ENCODE measurements at regions not wholly inside any gene's neighbourhood (a gene's known extent, or its start where the extent isn't known, plus 50 kb on each side); places are given as distances from the start of the nearest gene placed in this dataset.
"Not testable (repeated sequence)": the region's sequence is repeated elsewhere in the genome, so short reads cannot be mapped to it uniquely, and the experiment has no call there.

DNA sequence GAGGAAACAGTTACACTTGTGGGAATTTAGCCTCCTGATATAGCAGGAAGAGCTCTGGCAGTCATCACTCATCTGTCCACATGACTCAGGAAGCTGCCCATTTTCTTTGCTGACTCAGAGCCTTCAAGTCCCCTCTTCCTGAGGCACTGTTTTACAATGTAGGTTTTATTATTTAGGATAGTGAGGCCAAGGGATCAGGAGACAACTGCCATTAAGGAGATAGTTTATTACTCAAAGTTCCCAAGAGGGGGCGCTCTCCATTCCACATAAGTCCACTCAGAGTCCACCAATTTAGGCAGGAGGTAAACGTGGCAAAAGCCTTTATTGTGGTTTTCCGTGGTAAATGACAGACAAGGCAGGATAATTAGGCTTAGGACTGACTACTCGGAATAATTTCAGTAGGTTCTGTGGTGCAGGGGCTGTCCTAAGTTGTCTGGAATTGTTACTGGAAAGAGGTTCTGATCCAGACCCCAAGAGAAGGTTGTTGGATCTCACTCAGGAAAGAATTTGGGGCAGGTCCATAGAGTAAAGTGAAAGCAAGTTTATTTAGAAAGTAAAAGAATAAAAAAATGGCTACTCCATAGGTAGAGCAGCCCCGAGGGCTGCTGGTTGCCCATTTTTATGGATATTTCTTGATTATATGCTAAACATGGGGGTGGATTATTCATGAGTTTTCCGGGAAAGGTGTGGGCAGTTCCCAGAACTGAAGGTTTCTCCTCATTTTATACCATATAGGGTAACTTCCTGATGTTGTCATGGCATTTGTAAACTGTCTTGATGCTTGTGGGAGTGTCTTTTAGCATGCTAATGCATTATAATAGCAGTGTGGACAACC is 96.0 kb upstream of the RAB40AL start:
- H3K27me3 ChIP-seq (ENCODE audit: control insufficient read depth in 3 of 3, insufficient read depth in 3 of 3, low read length in 3 of 3) = no peaks in the 10 kb centered on the region
- H3K36me3 ChIP-seq (ENCODE audit: control insufficient read depth in 3 of 3, insufficient read depth in 2 of 3, low read depth in 1 of 3, low read length in 3 of 3) = peaks cover 0 to 4% (median 2%) of the 10 kb centered on the region in 3 donors
- no peaks in the 10 kb centered on the region for H3K9me3 ChIP-seq (ENCODE audit: control insufficient read depth in 2 of 2, insufficient read depth in 1 of 2, low read depth in 1 of 2, low read length in 1 of 2)
- no peak overlapping the region for H3K4me3 ChIP-seq (ENCODE audit: low read depth in 1 of 3, low read length in 3 of 3)
- 67 to 85% (median 83%) methylated on average over 6 of the region's 6 CpGs for WGBS, 3 donors
- H3K27ac ChIP-seq (ENCODE audit: low read depth in 1 of 3, low read length in 2 of 3) = no peak overlapping the region
- DNase-seq (no peak), FAIRE-seq (no peak)
- no peaks in the 10 kb centered on the region for H3K4me1 ChIP-seq (ENCODE audit: control insufficient read depth in 3 of 3, insufficient read depth in 2 of 3, low read depth in 1 of 3, low read length in 2 of 3)

DNA sequence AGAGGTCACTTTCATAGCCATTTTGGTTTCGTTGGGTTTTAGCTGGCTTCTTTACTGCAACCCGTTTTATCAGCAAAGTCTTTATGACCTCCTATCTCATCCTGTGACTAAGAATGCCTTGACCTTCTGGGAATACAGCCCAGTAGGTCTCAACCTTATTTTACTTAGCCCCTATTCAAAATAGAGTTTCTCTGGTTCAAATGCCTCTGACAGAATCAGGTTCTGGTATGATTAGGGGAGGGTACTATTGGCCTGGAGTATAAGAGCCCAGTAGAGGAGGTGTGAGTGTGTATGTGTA is 95.4 kb upstream of the RAB40AL start:
- H3K4me1 ChIP-seq (ENCODE audit: control insufficient read depth in 3 of 3, insufficient read depth in 2 of 3, low read depth in 1 of 3, low read length in 2 of 3) = no peaks in the 10 kb centered on the region
- H3K27ac ChIP-seq (ENCODE audit: low read depth in 1 of 3, low read length in 2 of 3) = no peak overlapping the region
- 24 to 72% (median 30%) methylated on average over 2 of the region's 2 CpGs for WGBS, 3 donors
- DNase-seq (no peak), FAIRE-seq (no peak)
- no peaks in the 10 kb centered on the region for H3K9me3 ChIP-seq (ENCODE audit: control insufficient read depth in 2 of 2, insufficient read depth in 1 of 2, low read depth in 1 of 2, low read length in 1 of 2)
- peaks cover 0 to 4% (median 2%) of the 10 kb centered on the region in 3 donors for H3K36me3 ChIP-seq (ENCODE audit: control insufficient read depth in 3 of 3, insufficient read depth in 2 of 3, low read depth in 1 of 3, low read length in 3 of 3)
- no peaks in the 10 kb centered on the region for H3K27me3 ChIP-seq (ENCODE audit: control insufficient read depth in 3 of 3, insufficient read depth in 3 of 3, low read length in 3 of 3)
- no peak overlapping the region for H3K4me3 ChIP-seq (ENCODE audit: low read depth in 1 of 3, low read length in 3 of 3)

- H3K27ac ChIP-seq (ENCODE audit: low read depth in 1 of 3, low read length in 2 of 3) = no peak overlapping the region
- no peaks in the 10 kb centered on the region for H3K27me3 ChIP-seq (ENCODE audit: control insufficient read depth in 3 of 3, insufficient read depth in 3 of 3, low read length in 3 of 3)
- H3K9me3 ChIP-seq (ENCODE audit: control insufficient read depth in 2 of 2, insufficient read depth in 1 of 2, low read depth in 1 of 2, low read length in 1 of 2) = no peaks in the 10 kb centered on the region
- peaks cover 0 to 2% (median 2%) of the 10 kb centered on the region in 3 donors for H3K36me3 ChIP-seq (ENCODE audit: control insufficient read depth in 3 of 3, insufficient read depth in 2 of 3, low read depth in 1 of 3, low read length in 3 of 3)
- no peak overlapping the region for H3K4me3 ChIP-seq (ENCODE audit: low read depth in 1 of 3, low read length in 3 of 3)
- DNase-seq = no peak
- FAIRE-seq = no peak
- no peaks in the 10 kb centered on the region for H3K4me1 ChIP-seq (ENCODE audit: control insufficient read depth in 3 of 3, insufficient read depth in 2 of 3, low read depth in 1 of 3, low read length in 2 of 3)
Observed at GRCh38 chrX:102845020-102845419, 92.1 kb upstream of the RAB40AL start.

DNA sequence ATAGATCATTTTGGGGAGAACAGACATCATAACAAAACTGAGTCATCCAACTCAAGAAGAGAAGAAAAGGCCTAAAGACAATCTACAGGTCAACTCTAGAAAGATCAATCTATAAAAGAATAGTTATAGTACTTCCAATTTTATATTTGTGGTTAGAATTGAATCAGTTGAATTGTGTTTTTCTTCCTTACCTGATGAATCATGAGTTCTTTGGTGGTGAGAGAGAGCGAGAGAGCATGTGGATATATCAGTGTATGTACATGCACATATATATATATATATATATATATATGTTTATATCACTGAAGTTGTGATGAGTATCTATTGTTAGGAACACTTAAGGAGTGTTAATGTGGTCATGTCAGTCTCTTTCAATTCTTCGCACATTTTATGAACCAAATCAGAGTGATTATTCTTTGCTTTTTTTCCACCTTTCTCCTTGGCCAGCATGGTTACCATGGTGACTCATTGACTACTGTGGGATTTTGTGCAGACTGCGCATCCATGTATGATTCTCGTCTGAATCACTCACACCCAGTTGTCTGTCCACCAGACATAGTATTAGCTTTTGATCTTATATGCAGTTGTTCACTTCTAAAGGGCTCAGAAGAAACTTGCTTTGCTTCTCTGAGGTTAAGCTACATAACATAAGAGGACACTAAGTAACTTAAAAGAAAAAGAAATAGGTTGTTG is 90.4 kb upstream of the RAB40AL start:
- WGBS, 3 donors = 86 to 99% (median 96%) methylated on average over 4 of the region's 4 CpGs
- peaks cover 0 to 2% (median 2%) of the 10 kb centered on the region in 3 donors for H3K36me3 ChIP-seq (ENCODE audit: control insufficient read depth in 3 of 3, insufficient read depth in 2 of 3, low read depth in 1 of 3, low read length in 3 of 3)
- no peak overlapping the region for H3K27ac ChIP-seq (ENCODE audit: low read depth in 1 of 3, low read length in 2 of 3)
- DNase-seq = no peak
- no peaks in the 10 kb centered on the region for H3K9me3 ChIP-seq (ENCODE audit: control insufficient read depth in 2 of 2, insufficient read depth in 1 of 2, low read depth in 1 of 2, low read length in 1 of 2)
- H3K4me3 ChIP-seq (ENCODE audit: low read depth in 1 of 3, low read length in 3 of 3) = no peak overlapping the region
- no peak for FAIRE-seq
- H3K4me1 ChIP-seq (ENCODE audit: control insufficient read depth in 3 of 3, insufficient read depth in 2 of 3, low read depth in 1 of 3, low read length in 2 of 3) = no peaks in the 10 kb centered on the region
- no peaks in the 10 kb centered on the region for H3K27me3 ChIP-seq (ENCODE audit: control insufficient read depth in 3 of 3, insufficient read depth in 3 of 3, low read length in 3 of 3)

DNA sequence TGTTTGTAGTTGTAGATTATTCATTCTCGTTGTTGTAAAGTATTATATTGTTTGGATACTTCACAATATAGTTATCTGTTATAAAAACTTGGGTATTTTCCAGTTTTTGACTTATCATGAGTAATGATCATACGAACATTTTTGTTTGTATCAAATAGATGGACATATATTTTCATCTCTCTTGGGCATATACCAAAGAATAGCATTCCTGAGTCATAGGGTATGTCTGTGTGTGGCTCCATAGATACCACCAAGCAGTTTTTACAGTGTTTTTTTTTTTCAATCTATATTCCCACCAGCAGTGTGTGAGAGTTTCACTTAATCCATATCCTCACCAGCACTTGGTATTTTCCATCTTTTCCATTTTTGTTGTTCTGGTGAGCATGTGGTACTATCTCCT is 89.7 kb upstream of the RAB40AL start:
- DNase-seq = no peak
- WGBS, 3 donors = 43 to 79% (median 76%) methylated on average over 2 of the region's 2 CpGs
- no peak for FAIRE-seq
- Histone ChIP-seq H3K4me3 (ENCODE audit: low read depth in 1 of 3, low read length in 3 of 3) (no peak overlapping the region), H3K27me3 (ENCODE audit: control insufficient read depth in 3 of 3, insufficient read depth in 3 of 3, low read length in 3 of 3) (no peaks in the 10 kb centered on the region), H3K4me1 (ENCODE audit: control insufficient read depth in 3 of 3, insufficient read depth in 2 of 3, low read depth in 1 of 3, low read length in 2 of 3) (no peaks in the 10 kb centered on the region), H3K36me3 (ENCODE audit: control insufficient read depth in 3 of 3, insufficient read depth in 2 of 3, low read depth in 1 of 3, low read length in 3 of 3) (peaks cover 0 to 1% (median under 1%) of the 10 kb centered on the region in 3 donors), H3K9me3 (ENCODE audit: control insufficient read depth in 2 of 2, insufficient read depth in 1 of 2, low read depth in 1 of 2, low read length in 1 of 2) (no peaks in the 10 kb centered on the region), H3K27ac (ENCODE audit: low read depth in 1 of 3, low read length in 2 of 3) (no peak overlapping the region)

DNA sequence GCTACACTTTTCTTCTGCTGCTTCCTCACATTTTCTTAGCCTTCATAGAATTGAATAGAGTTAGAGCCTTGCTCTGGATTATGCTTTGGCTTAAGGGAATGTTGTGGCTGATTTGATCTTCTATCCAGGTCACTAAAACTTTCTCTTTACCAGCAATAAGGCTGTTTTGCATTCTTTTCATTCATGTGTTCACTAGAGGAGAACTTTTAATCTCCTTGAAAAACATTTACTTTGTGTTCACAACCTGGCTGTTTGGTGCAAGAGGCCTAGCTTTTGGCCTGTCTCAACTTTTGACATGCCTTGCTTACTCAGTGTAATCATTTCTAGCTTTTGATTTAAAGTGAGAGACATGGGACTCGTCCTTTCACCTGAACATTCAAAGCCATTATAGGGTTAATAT is 87.7 kb upstream of the RAB40AL start:
- FAIRE-seq (no peak), DNase-seq (no peak)
- H3K36me3 ChIP-seq (ENCODE audit: control insufficient read depth in 3 of 3, insufficient read depth in 2 of 3, low read depth in 1 of 3, low read length in 3 of 3) = no peaks in the 10 kb centered on the region
- no peaks in the 10 kb centered on the region for H3K9me3 ChIP-seq (ENCODE audit: control insufficient read depth in 2 of 2, insufficient read depth in 1 of 2, low read depth in 1 of 2, low read length in 1 of 2)
- no peaks in the 10 kb centered on the region for H3K4me1 ChIP-seq (ENCODE audit: control insufficient read depth in 3 of 3, insufficient read depth in 2 of 3, low read depth in 1 of 3, low read length in 2 of 3)
- H3K27ac ChIP-seq (ENCODE audit: low read depth in 1 of 3, low read length in 2 of 3) = no peak overlapping the region
- H3K27me3 ChIP-seq (ENCODE audit: control insufficient read depth in 3 of 3, insufficient read depth in 3 of 3, low read length in 3 of 3) = no peaks in the 10 kb centered on the region
- H3K4me3 ChIP-seq (ENCODE audit: low read depth in 1 of 3, low read length in 3 of 3) = no peak overlapping the region
- 72 to 86% (median 81%) methylated on average over 1 of the region's 1 CpG for WGBS, 3 donors

GRCh38 chrX:102858826-102859549 is 78.1 kb upstream of the RAB40AL start:
- H3K27ac ChIP-seq (ENCODE audit: low read depth in 1 of 3, low read length in 2 of 3); DNase-seq; H3K36me3 ChIP-seq (ENCODE audit: control insufficient read depth in 3 of 3, insufficient read depth in 2 of 3, low read depth in 1 of 3, low read length in 3 of 3); H3K4me3 ChIP-seq (ENCODE audit: low read depth in 1 of 3, low read length in 3 of 3); H3K27me3 ChIP-seq (ENCODE audit: control insufficient read depth in 3 of 3, insufficient read depth in 3 of 3, low read length in 3 of 3); H3K4me1 ChIP-seq (ENCODE audit: control insufficient read depth in 3 of 3, insufficient read depth in 2 of 3, low read depth in 1 of 3, low read length in 2 of 3); H3K9me3 ChIP-seq (ENCODE audit: control insufficient read depth in 2 of 2, insufficient read depth in 1 of 2, low read depth in 1 of 2, low read length in 1 of 2); FAIRE-seq: not testable (repeated sequence)
- WGBS, 3 donors = 83 to 92% (median 91%) methylated on average over 7 to 8 of the region's 8 CpGs

DNA sequence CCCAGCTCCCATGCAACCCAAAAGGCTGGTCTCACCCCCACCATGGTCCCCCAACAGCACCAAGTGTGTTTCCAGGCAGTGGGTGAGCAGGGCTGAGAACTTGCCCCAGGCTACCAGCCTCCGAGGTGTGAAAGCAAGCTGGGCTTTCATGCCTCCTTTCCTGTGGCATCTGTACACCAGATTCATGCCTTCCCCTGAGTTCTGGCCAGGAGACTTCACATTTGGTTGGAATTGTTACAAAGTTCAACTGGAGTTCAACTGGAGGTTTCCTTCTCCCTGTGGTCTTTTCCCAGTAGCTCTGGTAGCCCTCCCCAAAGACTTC is 77.6 kb upstream of the RAB40AL start:
- H3K27me3 ChIP-seq (ENCODE audit: control insufficient read depth in 3 of 3, insufficient read depth in 3 of 3, low read length in 3 of 3) = no peaks in the 10 kb centered on the region
- no peak overlapping the region for H3K4me3 ChIP-seq (ENCODE audit: low read depth in 1 of 3, low read length in 3 of 3)
- no peak overlapping the region for H3K27ac ChIP-seq (ENCODE audit: low read depth in 1 of 3, low read length in 2 of 3)
- H3K9me3 ChIP-seq (ENCODE audit: control insufficient read depth in 2 of 2, insufficient read depth in 1 of 2, low read depth in 1 of 2, low read length in 1 of 2) = no peaks in the 10 kb centered on the region
- H3K36me3 ChIP-seq (ENCODE audit: control insufficient read depth in 3 of 3, insufficient read depth in 2 of 3, low read depth in 1 of 3, low read length in 3 of 3) = peaks cover 0 to 6% (median 0%) of the 10 kb centered on the region in 3 donors
- FAIRE-seq (no peak), DNase-seq (no peak)
- H3K4me1 ChIP-seq (ENCODE audit: control insufficient read depth in 3 of 3, insufficient read depth in 2 of 3, low read depth in 1 of 3, low read length in 2 of 3) = no peaks in the 10 kb centered on the region
- WGBS, 3 donors = 73 to 97% (median 75%) methylated on average over 1 of the region's 1 CpG
